CD1c-positive myeloid dendritic cell (primary cell): ENCODE measurements at regions not wholly inside any gene's neighbourhood (a gene's known extent, or its start where the extent isn't known, plus 50 kb on each side); places are given as distances from the start of the nearest gene placed in this dataset.
"Not testable (repeated sequence)": the region's sequence is repeated elsewhere in the genome, so short reads cannot be mapped to it uniquely, and the experiment has no call there.

Experiments used
- DNase-seq: peaks from one replicate; pipeline ENCODE4 v3.0.0-alpha.2; 2016; ENCODE audit errors: extremely low spot score

GRCh38 chr20:22529150-22530019 lies 55.0 kb downstream of the FOXA2 start:
- DNase-seq, result no peak

DNA sequence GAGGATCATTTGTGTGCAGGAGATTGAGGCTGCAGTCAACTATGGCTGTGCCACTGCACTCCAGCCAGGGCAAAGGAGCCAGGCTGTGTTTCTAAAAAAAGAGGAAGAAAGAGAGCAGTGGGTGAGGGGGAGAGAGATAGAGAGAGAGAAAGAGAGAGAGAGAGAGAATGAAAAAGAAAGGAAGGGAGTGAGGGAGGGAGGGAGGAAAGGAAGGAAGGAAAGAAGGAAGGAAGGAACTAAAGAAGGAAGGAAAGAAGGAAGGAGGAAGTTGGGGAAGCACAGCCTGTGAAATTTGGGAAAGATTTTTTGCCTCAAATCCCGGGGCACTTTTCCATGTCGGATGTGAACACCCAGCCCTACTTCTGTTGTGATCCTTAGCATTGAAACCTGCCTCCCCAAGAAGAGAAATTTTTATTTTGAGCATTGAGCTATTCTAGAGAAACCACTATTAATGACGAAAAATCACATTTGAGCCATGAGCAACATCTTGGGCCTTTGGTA lies 57.8 kb downstream of the FOXA2 start:
- no peak for DNase-seq

- DNase-seq, result no peak
Measured at GRCh38 chr20:22525821-22526220, 58.6 kb downstream of the FOXA2 start.

DNA sequence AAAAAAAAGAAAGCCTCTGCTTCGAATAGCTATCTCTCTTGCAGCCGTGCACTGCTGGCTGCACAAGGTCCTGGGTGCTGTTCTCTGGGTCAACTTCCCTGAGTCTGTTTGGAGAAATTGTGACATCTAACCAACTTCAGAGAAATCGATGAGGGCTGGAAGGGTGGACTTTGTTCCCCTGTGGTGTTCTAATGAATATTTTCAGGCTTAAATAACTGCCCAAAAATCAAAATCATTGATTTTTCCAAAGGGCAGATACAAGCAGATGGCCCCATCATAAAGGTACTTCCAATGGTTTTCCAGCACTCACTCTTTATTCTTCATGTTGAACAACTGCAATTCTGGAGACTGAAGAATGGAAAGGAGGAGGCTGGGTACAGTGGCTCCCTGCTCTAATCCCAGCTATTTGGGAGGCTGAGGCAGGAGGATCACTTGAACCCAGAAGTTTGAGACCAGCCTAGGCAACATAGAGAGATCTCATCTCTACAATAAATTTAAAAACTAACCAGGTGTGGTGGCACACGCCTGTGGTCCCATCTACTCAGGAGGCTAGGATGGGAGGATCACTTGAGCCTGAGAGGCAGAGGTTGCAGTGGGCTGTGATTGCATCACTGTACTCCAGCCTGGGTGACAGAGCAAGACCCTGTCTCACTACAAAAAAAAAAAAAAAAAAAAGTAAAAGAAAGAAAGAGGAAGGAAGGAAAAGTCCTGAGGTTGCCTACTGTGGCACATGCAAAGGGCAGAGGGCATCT lies 59.1 kb downstream of the FOXA2 start:
- no peak for DNase-seq

DNA sequence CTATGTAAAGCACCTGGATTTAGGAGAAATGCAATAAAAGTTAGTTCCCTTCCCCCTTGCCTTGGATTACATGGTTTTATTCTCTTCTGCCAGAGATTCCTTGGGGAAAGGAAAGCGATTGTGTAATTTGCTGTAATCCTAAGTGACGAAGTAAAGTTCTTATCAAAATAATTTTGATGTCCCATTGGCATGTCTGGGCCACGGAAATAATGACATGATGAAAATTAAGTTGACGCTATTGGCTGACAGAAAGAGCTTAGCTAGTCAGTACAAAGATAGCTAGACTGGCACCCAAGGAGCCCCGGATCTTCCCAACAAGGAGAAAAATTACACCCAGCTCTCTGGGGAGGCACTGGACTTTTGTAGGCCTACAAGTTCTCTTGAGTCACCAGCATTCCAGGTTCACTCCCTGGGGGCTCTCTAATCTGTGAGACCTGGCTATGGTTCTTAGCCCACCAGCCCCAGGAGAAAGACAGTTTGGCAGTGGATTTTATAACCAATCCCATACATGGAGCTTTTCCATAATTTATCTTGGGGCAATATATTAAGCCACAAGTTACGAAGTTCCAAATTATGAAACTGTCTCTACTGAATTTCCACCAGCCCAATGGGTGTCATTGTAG lies 59.9 kb downstream of the FOXA2 start:
- no peak for DNase-seq

- no peak for DNase-seq
Measured at GRCh38 chr20:22523499-22524392, 60.6 kb downstream of the FOXA2 start.

GRCh38 chr20:22523128-22523498 lies 61.3 kb downstream of the FOXA2 start:
- no peak for DNase-seq

DNA sequence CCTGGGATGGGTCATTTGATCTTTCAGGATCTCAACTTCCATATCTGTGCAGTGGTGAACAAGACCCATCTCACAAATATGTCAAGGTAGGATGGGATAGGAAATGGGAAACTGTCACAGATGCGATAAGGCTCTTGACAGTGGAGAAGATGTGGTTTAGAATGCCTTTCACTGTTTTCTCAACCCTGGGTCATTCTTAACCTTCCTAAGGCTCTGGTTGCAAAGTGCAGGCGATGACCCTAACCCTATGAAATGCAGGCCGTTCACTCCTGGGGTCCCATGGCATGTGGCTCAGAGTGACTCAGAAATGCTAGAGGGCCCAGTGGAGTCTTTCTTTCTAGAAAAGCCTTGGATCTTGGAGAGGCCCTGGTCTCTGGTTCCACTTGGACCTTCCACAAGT lies 61.7 kb downstream of the FOXA2 start:
- DNase-seq, result no peak

DNA sequence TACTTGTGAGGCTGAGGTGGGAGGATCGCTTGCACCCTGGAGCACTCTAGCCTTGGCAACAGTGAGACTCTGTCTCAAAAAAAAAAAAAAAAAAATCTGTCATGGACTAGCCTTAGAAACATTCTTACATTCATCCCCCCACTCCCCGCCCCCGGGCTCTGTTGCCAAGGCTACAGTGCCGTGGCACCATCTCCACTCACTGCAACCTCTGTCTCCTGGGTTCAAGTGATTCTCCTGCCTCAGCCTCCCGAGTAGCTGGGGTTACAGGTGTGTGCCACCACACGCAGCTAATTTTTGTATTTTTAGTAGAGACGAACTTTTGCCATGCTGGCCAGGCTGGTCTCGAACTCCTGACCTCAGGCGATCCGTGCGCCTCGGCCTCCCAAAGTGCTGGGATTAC lies 62.4 kb downstream of the FOXA2 start:
- not testable (repeated sequence) for DNase-seq

- no peak for DNase-seq
Measured at GRCh38 chr20:22520381-22520780, 64.0 kb downstream of the FOXA2 start.

- no peak for DNase-seq
Measured at GRCh38 chr20:22515264-22515663, 69.1 kb downstream of the FOXA2 start.

DNA sequence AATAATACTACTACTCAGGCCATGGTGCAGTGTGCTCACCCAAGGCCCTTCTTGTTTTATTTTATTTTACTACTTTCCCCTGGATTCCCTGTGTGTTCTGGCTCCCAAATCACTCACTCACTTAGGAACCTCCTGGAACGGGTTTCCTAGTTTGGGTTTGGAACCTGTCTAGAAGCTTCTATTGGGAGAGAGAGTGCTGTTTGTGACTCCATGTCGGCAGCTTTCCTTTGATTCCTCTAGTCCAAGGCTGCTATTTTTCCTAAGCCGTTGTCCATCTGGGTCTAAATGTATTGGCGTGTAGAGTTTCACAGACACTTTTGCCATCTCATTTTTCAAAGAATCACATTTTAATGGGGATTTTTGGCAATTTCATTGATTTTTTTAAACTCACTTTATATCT lies 70.8 kb downstream of the FOXA2 start:
- DNase-seq, result no peak

DNA sequence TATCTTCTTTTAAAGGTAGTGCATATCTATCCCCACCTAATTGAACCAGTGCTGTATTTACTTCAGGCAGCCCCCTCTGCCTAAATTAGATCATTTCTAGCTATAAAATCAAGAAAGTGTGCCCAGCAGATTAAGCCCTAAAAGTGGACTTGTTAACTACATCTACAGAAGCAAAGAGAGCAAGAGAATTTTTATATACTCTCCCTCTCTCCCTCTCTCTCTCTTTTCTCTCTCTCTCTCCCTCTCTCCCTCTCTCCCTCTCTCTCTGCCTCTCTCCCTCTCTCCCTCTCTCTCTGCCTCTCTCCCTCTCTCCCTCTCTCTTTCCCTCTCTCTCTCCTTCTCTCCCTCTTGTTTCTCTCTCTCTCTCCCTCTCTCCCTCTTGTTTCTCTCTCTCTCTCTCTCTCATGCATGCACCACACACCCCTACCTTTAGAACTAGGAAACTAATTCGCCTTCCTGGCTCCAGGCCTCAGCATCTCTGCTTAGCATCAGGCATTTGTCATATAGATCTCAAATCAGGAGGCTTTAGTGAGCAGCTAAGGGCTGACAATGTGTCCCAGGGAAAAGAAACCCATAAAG lies 71.4 kb downstream of the FOXA2 start:
- no peak for DNase-seq

- no peak for DNase-seq
Measured at GRCh38 chr20:22511943-22512910, 72.1 kb downstream of the FOXA2 start.

DNA sequence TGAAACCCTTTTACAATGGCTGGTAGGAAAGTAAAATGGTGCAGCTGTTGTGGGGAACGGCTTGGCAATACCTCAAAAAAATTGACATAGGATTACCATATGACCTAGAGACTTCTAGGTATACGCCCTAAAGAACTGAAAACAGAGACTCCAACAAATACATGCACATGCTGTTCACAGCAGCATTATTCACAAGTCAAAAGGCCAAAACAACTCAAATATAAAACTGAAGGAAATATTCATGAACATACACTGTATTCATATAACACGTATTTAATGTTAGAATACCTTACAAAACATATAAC lies 74.6 kb downstream of the FOXA2 start:
- DNase-seq, result no peak

DNA sequence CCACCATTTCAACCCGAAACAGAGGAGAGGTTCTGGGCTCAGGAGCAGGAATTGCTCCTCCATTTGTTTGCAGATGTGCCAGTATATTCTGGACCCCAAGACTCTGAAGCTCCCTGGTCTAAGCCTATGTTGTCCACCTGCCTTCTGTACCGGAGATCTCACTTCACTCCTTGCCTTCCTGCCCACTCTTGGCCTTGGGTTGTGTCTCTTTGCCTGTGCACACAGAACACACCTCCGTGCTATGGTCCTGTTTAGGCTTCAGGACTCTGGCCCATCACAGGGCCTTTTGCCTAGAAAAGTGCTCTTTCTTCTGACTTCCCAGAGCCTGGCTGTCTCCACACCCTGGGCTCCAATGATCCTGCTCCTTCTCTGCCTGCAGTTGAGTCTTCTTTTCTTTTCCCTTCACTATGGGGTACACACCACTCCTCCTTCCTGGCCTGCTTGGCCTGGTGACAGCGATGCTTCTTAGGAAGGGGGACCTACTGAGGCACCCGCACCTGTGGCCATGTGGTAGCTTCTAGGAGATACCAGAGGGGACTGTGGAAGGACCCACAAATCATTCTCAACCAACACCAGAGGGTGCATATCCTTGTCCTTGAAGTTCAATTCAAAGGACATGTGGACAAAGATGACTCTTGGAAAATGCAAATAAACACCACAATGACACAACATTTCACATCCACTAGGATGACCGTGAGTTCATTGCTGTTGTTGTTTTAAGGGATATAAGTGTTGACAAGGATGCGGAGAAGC lies 75.1 kb downstream of the FOXA2 start:
- DNase-seq, result no peak

DNA sequence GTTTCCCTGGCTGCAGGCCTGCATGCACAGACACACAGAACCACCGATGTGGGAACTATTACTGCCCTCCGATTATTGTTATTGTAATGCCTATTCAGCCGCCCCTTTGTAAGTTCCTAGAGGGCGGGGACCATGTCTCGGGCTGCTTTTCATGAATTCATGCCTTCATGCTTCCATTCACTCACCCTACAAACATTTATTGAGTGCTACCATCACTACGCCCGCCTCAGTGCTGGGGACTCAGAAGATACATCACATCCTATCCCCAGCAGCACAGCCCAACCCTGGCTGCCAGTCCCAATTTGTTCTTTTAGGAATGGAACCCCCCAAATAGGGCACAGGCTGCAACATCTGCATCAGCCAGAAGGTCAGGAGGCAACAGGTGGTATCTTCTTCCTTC lies 75.9 kb downstream of the FOXA2 start:
- DNase-seq, result no peak

DNA sequence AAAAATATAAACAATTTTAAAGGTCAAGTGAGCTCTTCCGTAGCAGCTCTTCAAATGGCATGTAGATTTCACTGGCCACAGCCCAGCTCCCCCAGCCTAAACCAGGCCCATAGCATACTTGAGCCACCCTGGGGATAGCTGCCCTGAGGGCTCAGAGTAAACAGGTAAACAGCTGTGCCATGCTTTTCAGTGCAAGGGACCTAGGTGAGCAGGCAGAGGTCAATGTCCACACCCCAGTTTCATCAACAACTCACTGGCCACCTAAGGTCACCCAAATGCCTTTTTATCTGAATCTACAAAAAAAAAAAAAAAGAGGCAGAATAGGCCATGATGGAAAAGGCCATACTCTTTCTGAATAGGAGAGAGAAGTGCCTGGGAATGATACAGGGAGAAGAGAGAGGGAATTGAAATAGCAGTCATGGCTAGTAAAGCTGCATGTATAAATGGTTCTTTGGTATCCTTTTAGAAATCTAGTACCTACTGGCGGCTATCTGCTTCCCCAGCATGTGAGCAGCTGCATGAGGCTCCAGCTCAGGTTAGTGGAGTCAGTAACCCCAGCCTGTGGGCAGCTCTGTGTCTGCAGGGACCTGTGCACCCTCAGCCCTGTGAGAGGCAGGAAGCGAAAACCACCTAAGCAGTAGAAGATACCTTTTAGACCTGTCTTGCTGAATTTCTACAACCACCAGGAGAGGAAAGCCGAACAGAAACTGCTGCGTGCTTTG lies 77.0 kb downstream of the FOXA2 start:
- DNase-seq, result no peak

- DNase-seq, result no peak
Measured at GRCh38 chr20:22506827-22507226, 77.5 kb downstream of the FOXA2 start.
